Upper lobe of right lung (tissue), 1 donor: ENCODE measurements at regions not wholly inside any gene's neighbourhood (a gene's known extent, or its start where the extent isn't known, plus 50 kb on each side); places are given as distances from the start of the nearest gene placed in this dataset.
A peak's percentile ranks its signal among the peaks of the same experiment; 100 is the strongest.

Source experiments
- ATAC-seq: fragments of 200-7000 bp; cut with Tn5 transposase; one replicate; pipeline ENCODE4 v1.9.1; 2020; ENCODE audit warnings: mild to moderate bottlenecking, moderate library complexity
- DNase-seq: peaks from one replicate; pipeline ENCODE4 v3.0.0-alpha.2; 2020
- H3K27ac ChIP-seq: fragments of 200-600 bp; one replicate; pipeline ENCODE4 v1.8.0; 2022
- H3K27me3 ChIP-seq: fragments of 200-600 bp; one replicate; pipeline ENCODE4 v1.8.0; 2022; ENCODE audit warnings: mild to moderate bottlenecking
- H3K36me3 ChIP-seq: fragments of 200-600 bp; one replicate; pipeline ENCODE4 v1.8.0; 2022
- H3K4me1 ChIP-seq: fragments of 200-600 bp; one replicate; pipeline ENCODE4 v1.8.0; 2022
- H3K4me3 ChIP-seq: fragments of 200-600 bp; one replicate; pipeline ENCODE4 v1.8.0; 2022; ENCODE audit warnings: mild to moderate bottlenecking
- H3K9me3 ChIP-seq: fragments of 200-600 bp; one replicate; pipeline ENCODE4 v1.8.0; 2022
- intact Hi-C: fragments of 100-400 bp; cut with DNase I; formaldehyde crosslinking; loops from one replicate; pipeline ENCODE4 v1.11.0; 2022
- TF ChIP-seq, protein P1 (sequence below): fragments of 200-600 bp; IDR thresholded peaks from one replicate; pipeline ENCODE4 v1.8.0; 2022; ENCODE audit warnings: antibody characterized with exemption
- donor health status: DM: no; HTN: yes; CAD: no; lungs with severe emphysema.

DNA sequence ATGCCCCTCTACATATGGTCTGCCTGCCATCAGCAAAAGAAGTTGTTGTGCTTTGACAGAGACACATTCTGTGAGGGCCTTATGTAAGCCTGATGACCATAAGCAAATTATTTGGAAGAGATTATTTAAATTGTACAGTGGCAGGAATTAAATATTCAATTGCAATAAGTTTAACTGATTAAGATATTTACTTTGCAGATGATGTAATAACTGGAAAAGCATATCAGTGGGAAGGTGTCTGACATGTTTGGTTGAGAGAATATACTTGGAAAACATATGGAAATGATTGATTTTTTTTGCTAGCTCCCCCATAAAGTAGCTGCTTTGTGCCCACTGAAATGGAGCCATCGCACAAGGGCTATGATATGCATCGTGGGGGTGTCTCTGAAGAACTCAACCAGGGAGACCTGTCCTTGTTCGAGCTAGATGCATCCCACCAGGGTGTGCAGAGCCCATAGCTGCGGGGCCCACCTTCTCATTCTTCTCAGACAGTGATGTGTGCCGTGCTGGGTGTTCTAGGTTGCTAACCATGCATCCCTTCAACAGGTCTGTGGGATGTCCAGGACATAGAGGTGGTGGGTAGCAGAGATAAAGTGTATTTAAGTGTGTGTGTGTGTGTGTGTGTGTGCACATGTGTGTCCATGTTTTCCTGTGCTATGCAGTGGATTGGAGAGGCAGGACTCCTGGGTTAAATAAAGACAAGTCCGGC, 90.4 kb upstream of the PARD3B start:
- TF ChIP-seq, protein P1, sequence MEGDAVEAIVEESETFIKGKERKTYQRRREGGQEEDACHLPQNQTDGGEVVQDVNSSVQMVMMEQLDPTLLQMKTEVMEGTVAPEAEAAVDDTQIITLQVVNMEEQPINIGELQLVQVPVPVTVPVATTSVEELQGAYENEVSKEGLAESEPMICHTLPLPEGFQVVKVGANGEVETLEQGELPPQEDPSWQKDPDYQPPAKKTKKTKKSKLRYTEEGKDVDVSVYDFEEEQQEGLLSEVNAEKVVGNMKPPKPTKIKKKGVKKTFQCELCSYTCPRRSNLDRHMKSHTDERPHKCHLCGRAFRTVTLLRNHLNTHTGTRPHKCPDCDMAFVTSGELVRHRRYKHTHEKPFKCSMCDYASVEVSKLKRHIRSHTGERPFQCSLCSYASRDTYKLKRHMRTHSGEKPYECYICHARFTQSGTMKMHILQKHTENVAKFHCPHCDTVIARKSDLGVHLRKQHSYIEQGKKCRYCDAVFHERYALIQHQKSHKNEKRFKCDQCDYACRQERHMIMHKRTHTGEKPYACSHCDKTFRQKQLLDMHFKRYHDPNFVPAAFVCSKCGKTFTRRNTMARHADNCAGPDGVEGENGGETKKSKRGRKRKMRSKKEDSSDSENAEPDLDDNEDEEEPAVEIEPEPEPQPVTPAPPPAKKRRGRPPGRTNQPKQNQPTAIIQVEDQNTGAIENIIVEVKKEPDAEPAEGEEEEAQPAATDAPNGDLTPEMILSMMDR: no peak
- DNase-seq: no peak
- Histone ChIP-seq H3K9me3 (no peaks in the 10 kb centered on the region), H3K27ac (no peak overlapping the region), H3K4me3 (no peak overlapping the region), H3K27me3 (no peaks in the 10 kb centered on the region), H3K36me3 (no peaks in the 10 kb centered on the region), H3K4me1 (peaks cover 22% of the 10 kb centered on the region)
- intact Hi-C loops: no loop called here
- ATAC-seq: no peak

DNA sequence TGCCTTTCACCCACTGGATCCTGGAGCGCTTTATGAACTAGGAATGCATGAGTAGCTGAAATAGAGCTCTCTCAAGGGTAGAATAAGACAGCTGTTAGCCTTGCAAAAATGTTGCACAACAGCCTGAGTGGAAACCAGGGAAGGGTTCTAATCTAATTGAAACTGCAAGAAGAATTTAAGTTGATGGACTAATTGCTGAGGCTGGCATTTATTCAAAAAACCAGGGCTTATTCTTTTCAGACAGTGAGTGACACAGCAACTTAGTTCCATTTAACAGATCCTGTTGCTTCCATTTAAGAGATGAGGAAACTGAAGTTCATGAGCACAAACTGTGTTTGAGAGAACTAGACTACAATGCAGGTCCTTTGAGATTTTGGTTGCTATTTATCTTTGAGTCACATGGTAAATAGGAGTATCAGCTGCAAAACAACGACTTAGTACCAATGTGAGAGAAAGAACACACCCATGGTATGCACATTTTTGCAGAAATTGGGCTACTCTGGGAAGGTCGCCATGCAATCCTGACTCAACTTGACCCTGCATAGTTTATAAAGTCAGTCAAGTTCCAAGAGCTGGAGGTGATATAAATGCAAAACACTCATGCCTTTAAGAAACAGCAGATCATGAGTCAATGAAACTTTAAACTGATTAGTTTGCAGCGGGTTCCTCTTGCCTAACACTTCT, 76.4 kb upstream of the PARD3B start:
- Histone ChIP-seq H3K27me3 (no peaks in the 10 kb centered on the region), H3K9me3 (no peaks in the 10 kb centered on the region), H3K4me3 (no peak overlapping the region), H3K27ac (no peak overlapping the region), H3K4me1 (no peaks in the 10 kb centered on the region), H3K36me3 (no peaks in the 10 kb centered on the region)
- TF ChIP-seq, protein P1: no peak
- ATAC-seq (peak; percentile 46), DNase-seq (no peak)
- intact Hi-C loops: no loop called here

DNA sequence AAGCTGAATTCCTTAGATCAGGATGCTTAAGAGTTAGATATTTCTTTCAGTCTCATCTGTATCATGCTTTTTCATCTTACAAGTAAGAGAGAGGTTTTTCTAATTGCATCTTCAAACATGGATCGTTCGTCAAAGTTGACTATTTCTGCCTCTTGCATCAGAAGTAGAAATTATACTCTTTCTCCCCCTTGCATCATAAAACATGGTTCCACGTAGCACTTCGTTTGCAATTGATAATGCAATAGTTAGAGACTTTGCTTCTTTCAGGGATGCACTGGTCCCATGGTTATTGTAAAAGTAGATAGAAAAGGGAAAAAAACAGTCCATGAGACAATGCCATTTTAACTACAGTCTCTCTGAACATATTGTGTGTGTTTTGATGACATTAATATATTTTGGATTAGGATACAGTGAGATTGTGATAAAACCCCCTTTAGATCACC, 75.1 kb upstream of the PARD3B start:
- H3K36me3 ChIP-seq: no peaks in the 10 kb centered on the region
- no peaks in the 10 kb centered on the region for H3K4me1 ChIP-seq
- DNase-seq (no peak), ATAC-seq (no peak)
- no peaks in the 10 kb centered on the region for H3K27me3 ChIP-seq
- H3K4me3 ChIP-seq: no peak overlapping the region
- intact Hi-C loops: no loop called here
- TF ChIP-seq, protein P1: no peak
- no peak overlapping the region for H3K27ac ChIP-seq
- H3K9me3 ChIP-seq: no peaks in the 10 kb centered on the region

DNA sequence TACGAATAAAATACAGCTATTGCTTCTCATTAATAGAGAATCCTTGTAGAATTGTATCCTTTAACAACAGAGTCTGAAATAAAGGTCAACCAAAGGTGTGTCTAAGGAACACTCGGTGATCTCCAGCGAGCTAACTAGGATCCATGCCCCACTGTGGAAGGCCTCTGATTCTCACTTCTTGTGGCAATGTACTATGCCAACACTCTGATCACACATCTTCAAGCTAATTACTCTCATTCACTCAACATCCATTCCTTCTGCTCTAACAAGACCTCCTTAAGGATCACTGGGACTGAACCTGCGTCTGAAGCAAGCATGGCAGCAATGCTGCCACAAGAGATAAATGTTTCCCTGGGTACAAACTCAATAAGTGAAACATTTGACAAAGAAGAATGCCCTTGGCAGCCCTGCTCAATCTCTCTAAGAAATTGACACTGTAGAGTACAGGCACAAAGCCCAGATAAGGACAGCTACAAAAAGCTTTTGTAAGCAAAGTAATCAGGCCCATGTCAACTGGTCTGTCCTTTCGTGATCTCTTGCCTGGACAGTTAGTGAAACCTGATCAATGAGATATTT, 74.6 kb upstream of the PARD3B start:
- intact Hi-C loops: no loop called here
- H3K9me3 ChIP-seq: no peaks in the 10 kb centered on the region
- TF ChIP-seq, protein P1: no peak
- H3K27ac ChIP-seq: no peak overlapping the region
- ATAC-seq (no peak), DNase-seq (no peak)
- no peaks in the 10 kb centered on the region for H3K4me1 ChIP-seq
- H3K27me3 ChIP-seq: no peaks in the 10 kb centered on the region
- no peaks in the 10 kb centered on the region for H3K36me3 ChIP-seq
- no peak overlapping the region for H3K4me3 ChIP-seq

DNA sequence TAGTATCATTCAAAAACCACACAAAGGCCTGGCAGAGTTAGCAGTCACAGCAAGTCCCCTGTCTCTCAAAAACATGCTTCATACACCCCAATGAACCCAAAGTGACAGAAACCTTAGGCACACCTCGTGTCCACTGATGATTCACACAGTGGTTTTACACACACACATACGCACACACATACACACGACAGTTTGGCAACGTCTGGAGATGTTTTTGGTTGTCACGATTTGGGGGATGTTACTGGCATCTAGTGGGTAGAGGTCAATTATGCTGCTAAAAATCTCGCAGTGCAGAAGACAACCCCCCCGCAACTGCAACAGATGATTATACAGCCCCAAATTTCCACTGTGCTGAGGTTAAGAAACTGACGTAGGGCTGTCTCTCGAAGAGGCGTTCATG, 72.9 kb upstream of the PARD3B start:
- Histone ChIP-seq H3K27me3 (no peaks in the 10 kb centered on the region), H3K9me3 (no peaks in the 10 kb centered on the region), H3K36me3 (no peaks in the 10 kb centered on the region), H3K4me1 (no peaks in the 10 kb centered on the region), H3K27ac (no peak overlapping the region), H3K4me3 (no peak overlapping the region)
- ATAC-seq: no peak
- intact Hi-C loops: no loop called here
- TF ChIP-seq, protein P1: no peak
- DNase-seq: no peak
